CD4-positive, alpha-beta memory T cell (primary cell): ENCODE measurements at regions not wholly inside any gene's neighbourhood (a gene's known extent, or its start where the extent isn't known, plus 50 kb on each side); places are given as distances from the start of the nearest gene placed in this dataset.

Source experiments
- CTCF ChIA-PET: fragments of 350-600 bp; sonication (Branson Sonifier 250); formaldehyde crosslinking; loops from one replicate; lab custom pipeline; 2021; ENCODE audit warnings: inconsistent platforms; ENCODE audit not compliant: partially characterized antibody; lab: Charles Lee
- POLR2A ChIA-PET: fragments of 350-600 bp; sonication (Branson Sonifier 250); formaldehyde crosslinking; loops from one replicate; lab custom pipeline; 2021; ENCODE audit not compliant: partially characterized antibody; lab: Charles Lee
- DNase-seq, 5 donors: peaks; one replicate each; pipeline versions ENCODE4 v3.0.0 to v3.0.0-alpha.2; 2020 to 2022; ENCODE audit warnings: mixed read lengths in 1 of 5
- H3K27ac ChIP-seq: one replicate; pipeline ENCODE4 v1.7.0; 2013; ENCODE audit warnings: low read depth, low read length
- H3K27me3 ChIP-seq: 2 replicates; pipeline ENCODE4 v1.7.0; 2013; ENCODE audit warnings: mild to moderate bottlenecking, low read length, moderate library complexity; ENCODE audit not compliant: insufficient read depth
- H3K36me3 ChIP-seq: 2 replicates; pipeline ENCODE4 v1.7.0; 2013; ENCODE audit warnings: mild to moderate bottlenecking, low read length, moderate library complexity; ENCODE audit not compliant: insufficient read depth
- H3K4me1 ChIP-seq: 2 replicates; pipeline ENCODE4 v1.7.0; 2013; ENCODE audit warnings: mild to moderate bottlenecking, low read length, moderate library complexity; ENCODE audit not compliant: insufficient read depth
- H3K4me3 ChIP-seq, 2 donors: one replicate each; pipeline ENCODE4 v1.7.0; 2013; ENCODE audit warnings: low read length in 2 of 2, mild to moderate bottlenecking in 1 of 2
- H3K9me3 ChIP-seq, 2 donors: one replicate each; pipeline ENCODE4 v1.7.0; 2013; ENCODE audit warnings: low read length in 2 of 2, control low read depth in 1 of 2; ENCODE audit not compliant: control insufficient read depth in 1 of 2
- H3K27ac Mint-ChIP-seq, 7 donors: one replicate each; pipeline ENCODE4 v1.8.0; 2020 to 2021; ENCODE audit warnings: mixed read lengths in 7 of 7, mild to moderate bottlenecking in 6 of 7, inconsistent platforms in 3 of 7, moderate library complexity in 3 of 7
- H3K27me3 Mint-ChIP-seq, 2 donors: one replicate each; pipeline ENCODE4 v1.8.0; 2020 to 2021; ENCODE audit warnings: mixed read lengths in 2 of 2
- H3K36me3 Mint-ChIP-seq, 2 donors: one replicate each; pipeline ENCODE4 v1.8.0; 2020 to 2021; ENCODE audit warnings: mixed read lengths in 2 of 2, inconsistent platforms in 1 of 2, mild to moderate bottlenecking in 1 of 2
- H3K4me1 Mint-ChIP-seq, 4 donors: one replicate each; pipeline ENCODE4 v1.8.0; 2020 to 2021; ENCODE audit warnings: mixed read lengths in 4 of 4, mild to moderate bottlenecking in 1 of 4
- H3K4me3 Mint-ChIP-seq, 8 donors: one replicate each; pipeline ENCODE4 v1.8.0; 2020 to 2021; ENCODE audit warnings: mixed read lengths in 8 of 8, mild to moderate bottlenecking in 7 of 8, moderate library complexity in 6 of 8, inconsistent platforms in 3 of 8
- H3K9me3 Mint-ChIP-seq, 8 donors: one replicate each; pipeline ENCODE4 v1.8.0; 2020 to 2021; ENCODE audit warnings: mixed read lengths in 8 of 8, mild to moderate bottlenecking in 5 of 8, inconsistent platforms in 3 of 8, moderate library complexity in 1 of 8
- intact Hi-C: fragments of 100-400 bp; cut with micrococcal nuclease; formaldehyde crosslinking; loops from one replicate; pipeline ENCODE4 v1.15.1; 2023

- intact Hi-C loops = no loop called here
- no peaks in the 10 kb centered on the region for H3K27me3 Mint-ChIP-seq
- H3K36me3 Mint-ChIP-seq = no peaks in the 10 kb centered on the region
- H3K4me1 Mint-ChIP-seq = peaks cover 0 to 1% (median 0%) of the 10 kb centered on the region in 4 donors
- Histone ChIP-seq H3K4me1 (no peaks in the 10 kb centered on the region), H3K27me3 (no peaks in the 10 kb centered on the region), H3K9me3 (no peaks in the 10 kb centered on the region), H3K36me3 (no peaks in the 10 kb centered on the region), H3K27ac (no peak overlapping the region), H3K4me3 (no peak overlapping the region)
- no peak overlapping the region for H3K4me3 Mint-ChIP-seq
- peak overlapping the region in 2 of 7 donors; percentile 2 to 4 for H3K27ac Mint-ChIP-seq
- ChIA-PET POLR2A (no interaction called here), CTCF (no interaction called here)
- no peaks in the 10 kb centered on the region for H3K9me3 Mint-ChIP-seq
- no peak for DNase-seq
These were observed 178.8 kb downstream of the REEP3 start for GRCh38 chr10:63699785-63700613.

GRCh38 chr10:63700631-63701156 is 179.5 kb downstream of the REEP3 start:
- H3K27ac ChIP-seq = no peak overlapping the region
- no peaks in the 10 kb centered on the region for H3K27me3 ChIP-seq
- Mint-ChIP-seq H3K4me3 (no peak overlapping the region), H3K9me3 (no peaks in the 10 kb centered on the region), H3K27me3 (no peaks in the 10 kb centered on the region), H3K4me1 (peaks cover 0 to 1% (median 0%) of the 10 kb centered on the region in 4 donors), H3K27ac (no peak overlapping the region), H3K36me3 (no peaks in the 10 kb centered on the region)
- no peaks in the 10 kb centered on the region for H3K9me3 ChIP-seq
- ChIA-PET POLR2A (no interaction called here), CTCF (no interaction called here)
- intact Hi-C loops = no loop called here
- no peak for DNase-seq
- no peak overlapping the region for H3K4me3 ChIP-seq
- no peaks in the 10 kb centered on the region for H3K36me3 ChIP-seq
- H3K4me1 ChIP-seq = no peaks in the 10 kb centered on the region

GRCh38 chr10:63702092-63702491 is 180.9 kb downstream of the REEP3 start:
- Mint-ChIP-seq H3K36me3 (no peaks in the 10 kb centered on the region), H3K27ac (no peak overlapping the region), H3K4me3 (no peak overlapping the region), H3K4me1 (peaks cover 0 to 1% (median under 1%) of the 10 kb centered on the region in 4 donors), H3K27me3 (no peaks in the 10 kb centered on the region), H3K9me3 (no peaks in the 10 kb centered on the region)
- H3K4me1 ChIP-seq = no peaks in the 10 kb centered on the region
- H3K36me3 ChIP-seq = no peaks in the 10 kb centered on the region
- CTCF ChIA-PET = no interaction called here
- H3K27ac ChIP-seq = no peak overlapping the region
- H3K4me3 ChIP-seq = no peak overlapping the region
- no peak for DNase-seq
- H3K27me3 ChIP-seq = no peaks in the 10 kb centered on the region
- H3K9me3 ChIP-seq = no peaks in the 10 kb centered on the region
- POLR2A ChIA-PET = no interaction called here
- intact Hi-C loops = no loop called here

GRCh38 chr10:63703113-63703670 is 182.0 kb downstream of the REEP3 start:
- Histone ChIP-seq H3K27ac (no peak overlapping the region), H3K9me3 (no peaks in the 10 kb centered on the region), H3K4me3 (no peak overlapping the region), H3K27me3 (no peaks in the 10 kb centered on the region), H3K36me3 (no peaks in the 10 kb centered on the region), H3K4me1 (no peaks in the 10 kb centered on the region)
- ChIA-PET CTCF (interaction anchor here (3.0 kb wide), 1 partner anchor 17 kb away, joined by 12 read pairs; no protein-coding TSS in a partner anchor), POLR2A (no interaction called here)
- Mint-ChIP-seq H3K27me3 (no peaks in the 10 kb centered on the region), H3K4me1 (peaks cover 0 to 5% (median 2%) of the 10 kb centered on the region in 4 donors), H3K27ac (no peak overlapping the region), H3K9me3 (no peaks in the 10 kb centered on the region), H3K4me3 (no peak overlapping the region), H3K36me3 (no peaks in the 10 kb centered on the region)
- intact Hi-C loops = no loop called here
- DNase-seq = no peak

- H3K4me3 ChIP-seq = no peak overlapping the region
- no peaks in the 10 kb centered on the region for H3K27me3 ChIP-seq
- H3K4me1 ChIP-seq = no peaks in the 10 kb centered on the region
- Mint-ChIP-seq H3K4me1 (peaks cover 0 to 5% (median 2%) of the 10 kb centered on the region in 4 donors), H3K27ac (no peak overlapping the region), H3K4me3 (no peak overlapping the region), H3K9me3 (no peaks in the 10 kb centered on the region), H3K36me3 (no peaks in the 10 kb centered on the region), H3K27me3 (no peaks in the 10 kb centered on the region)
- intact Hi-C loops = no loop called here
- ChIA-PET POLR2A (no interaction called here), CTCF (interaction anchor here (1.9 to 3.0 kb wide), 2 partner anchors 13 to 16 kb away, joined by 6 to 12 read pairs; no protein-coding TSS in a partner anchor)
- H3K27ac ChIP-seq = no peak overlapping the region
- no peaks in the 10 kb centered on the region for H3K9me3 ChIP-seq
- no peak for DNase-seq
- no peaks in the 10 kb centered on the region for H3K36me3 ChIP-seq
These were observed 182.6 kb downstream of the REEP3 start for GRCh38 chr10:63703740-63704345.

GRCh38 chr10:63707254-63707910 is 186.2 kb downstream of the REEP3 start:
- no peaks in the 10 kb centered on the region for H3K9me3 ChIP-seq
- H3K4me3 ChIP-seq = no peak overlapping the region
- Mint-ChIP-seq H3K4me1 (peaks cover 0 to 5% (median 2%) of the 10 kb centered on the region in 4 donors), H3K4me3 (no peak overlapping the region), H3K9me3 (no peaks in the 10 kb centered on the region), H3K36me3 (no peaks in the 10 kb centered on the region), H3K27ac (no peak overlapping the region), H3K27me3 (no peaks in the 10 kb centered on the region)
- ChIA-PET CTCF (interaction anchor here (2.3 to 2.7 kb wide), 2 partner anchors 10 to 13 kb away, joined by 11 to 16 read pairs; no protein-coding TSS in a partner anchor), POLR2A (no interaction called here)
- H3K4me1 ChIP-seq = no peaks in the 10 kb centered on the region
- H3K36me3 ChIP-seq = no peaks in the 10 kb centered on the region
- intact Hi-C loops = no loop called here
- DNase-seq = no peak
- H3K27ac ChIP-seq = no peak overlapping the region
- H3K27me3 ChIP-seq = no peaks in the 10 kb centered on the region
